GM13977 (cell line): ENCODE measurements at regions not wholly inside any gene's neighbourhood (a gene's known extent, or its start where the extent isn't known, plus 50 kb on each side); places are given as distances from the start of the nearest gene placed in this dataset.

ENCODE experiments used
- DNase-seq: peaks from one replicate; pipeline ENCODE4 v3.0.0; 2012; ENCODE audit warnings: low spot score
- in situ Hi-C: fragments of 300-500 bp; cut with MboI; formaldehyde crosslinking; loops from one replicate; pipeline ENCODE4 v1.12.0; 2022; ENCODE audit warnings: low sequenced_read_pairs, low pct_unique_long_range_greater_than_20kb, mixed read lengths, inconsistent platforms; ENCODE audit not compliant: unreplicated experiment
- TF ChIP-seq, protein P1 (sequence below): IDR thresholded peaks from 2 replicates; pipeline ENCODE4 v1.5.1; 2012; ENCODE audit warnings: mild to moderate bottlenecking, control low read depth; ENCODE audit not compliant: insufficient read depth; ENCODE audit errors: extremely low read depth, missing control alignments

GRCh38 chr6:44527181-44527580, 139.7 kb downstream of the CDC5L start:
- no peak for DNase-seq
- TF ChIP-seq, protein P1, sequence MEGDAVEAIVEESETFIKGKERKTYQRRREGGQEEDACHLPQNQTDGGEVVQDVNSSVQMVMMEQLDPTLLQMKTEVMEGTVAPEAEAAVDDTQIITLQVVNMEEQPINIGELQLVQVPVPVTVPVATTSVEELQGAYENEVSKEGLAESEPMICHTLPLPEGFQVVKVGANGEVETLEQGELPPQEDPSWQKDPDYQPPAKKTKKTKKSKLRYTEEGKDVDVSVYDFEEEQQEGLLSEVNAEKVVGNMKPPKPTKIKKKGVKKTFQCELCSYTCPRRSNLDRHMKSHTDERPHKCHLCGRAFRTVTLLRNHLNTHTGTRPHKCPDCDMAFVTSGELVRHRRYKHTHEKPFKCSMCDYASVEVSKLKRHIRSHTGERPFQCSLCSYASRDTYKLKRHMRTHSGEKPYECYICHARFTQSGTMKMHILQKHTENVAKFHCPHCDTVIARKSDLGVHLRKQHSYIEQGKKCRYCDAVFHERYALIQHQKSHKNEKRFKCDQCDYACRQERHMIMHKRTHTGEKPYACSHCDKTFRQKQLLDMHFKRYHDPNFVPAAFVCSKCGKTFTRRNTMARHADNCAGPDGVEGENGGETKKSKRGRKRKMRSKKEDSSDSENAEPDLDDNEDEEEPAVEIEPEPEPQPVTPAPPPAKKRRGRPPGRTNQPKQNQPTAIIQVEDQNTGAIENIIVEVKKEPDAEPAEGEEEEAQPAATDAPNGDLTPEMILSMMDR = no peak
- in situ Hi-C loops = no loop called here

GRCh38 chr6:44527583-44528369, 140.3 kb downstream of the CDC5L start:
- no peak for DNase-seq
- TF ChIP-seq, protein P1 = no peak

GRCh38 chr6:44528370-44528644, 140.8 kb downstream of the CDC5L start:
- TF ChIP-seq, protein P1 = no peak

More at GRCh38 chr6:44527583-44528369, 140.3 kb downstream of the CDC5L start:
- in situ Hi-C loops = no loop called here

GRCh38 chr6:44528716-44529115, 141.2 kb downstream of the CDC5L start:
- in situ Hi-C loops = no loop called here
- no peak for DNase-seq
- TF ChIP-seq, protein P1 = no peak

More at GRCh38 chr6:44528370-44528644, 140.8 kb downstream of the CDC5L start:
- in situ Hi-C loops = no loop called here
- DNase-seq = no peak

DNA sequence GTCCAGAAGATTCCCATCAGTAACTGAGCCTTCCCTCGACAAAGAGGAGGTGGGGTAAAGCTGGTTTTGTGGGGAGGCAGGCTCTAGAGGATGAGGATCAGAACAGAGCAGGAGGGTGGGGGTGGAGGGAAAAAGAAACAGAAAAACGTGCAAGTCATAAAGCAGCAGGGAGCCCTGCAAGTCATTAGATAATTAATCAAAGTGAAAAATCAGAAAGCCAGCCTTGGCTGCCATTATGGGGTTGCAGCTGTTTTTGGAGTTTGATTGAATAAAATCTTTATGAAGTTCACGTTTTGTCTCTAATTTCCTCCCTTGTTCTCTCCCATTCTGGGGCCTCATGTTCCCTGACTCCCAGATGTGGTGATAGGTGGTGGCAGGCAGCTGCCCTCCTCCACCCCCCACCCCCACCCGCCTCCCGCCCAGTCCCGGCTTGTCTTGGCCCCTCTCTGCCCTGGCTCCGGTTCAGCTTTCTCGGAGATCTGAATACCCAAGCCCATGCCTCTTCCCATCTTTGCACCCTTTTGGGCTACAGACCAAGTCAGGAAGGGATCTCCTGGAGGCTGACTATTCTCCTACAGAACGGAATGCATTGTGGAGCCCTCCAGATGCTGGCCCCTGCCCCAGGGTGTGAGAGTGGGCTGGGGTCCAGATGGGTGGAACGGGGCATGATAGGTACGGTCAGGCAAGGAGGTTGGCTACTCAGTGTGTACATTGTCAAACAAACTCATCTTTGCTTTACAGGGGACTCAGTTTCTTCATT, 141.8 kb downstream of the CDC5L start:
- in situ Hi-C loops = no loop called here
- no peak for DNase-seq
- TF ChIP-seq, protein P1 = no peak

DNA sequence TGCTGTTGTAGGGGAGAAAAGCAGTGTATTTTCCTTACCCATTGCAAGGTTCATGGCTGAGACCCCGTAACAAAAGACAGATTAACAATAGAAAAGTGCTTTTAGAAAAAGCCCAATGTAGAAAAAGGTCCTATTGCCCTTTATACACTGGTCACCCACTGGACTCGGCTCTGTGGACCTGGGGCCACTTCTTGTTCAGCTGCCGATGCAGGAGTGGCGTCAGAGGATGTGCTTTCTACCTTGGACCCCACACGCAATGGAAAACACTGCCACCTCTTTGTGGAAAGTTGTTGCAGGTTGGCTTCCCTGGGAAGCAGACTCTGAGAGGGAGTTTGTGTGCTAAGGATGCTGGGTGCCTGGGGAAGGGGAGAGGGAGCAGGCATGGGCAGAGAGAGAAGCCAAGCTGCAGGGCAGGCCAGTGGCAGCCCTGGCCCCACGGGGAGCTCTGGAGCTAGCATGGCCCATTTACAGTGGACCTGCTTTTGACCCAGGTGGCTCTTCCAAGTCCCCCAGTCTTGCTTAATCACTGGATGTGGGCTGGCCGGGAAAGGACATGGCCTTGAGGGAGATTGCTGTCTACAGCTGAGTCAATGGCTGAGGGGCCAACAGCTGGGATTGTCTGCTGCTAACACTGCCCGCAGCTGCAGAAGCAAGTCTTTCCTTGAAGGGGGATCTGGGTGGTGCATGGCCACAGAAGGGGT, 142.9 kb downstream of the CDC5L start:
- TF ChIP-seq, protein P1 = no peak
- no peak for DNase-seq
- in situ Hi-C loops = no loop called here
